Uterus (tissue), 2 donors: ENCODE measurements at regions not wholly inside any gene's neighbourhood (a gene's known extent, or its start where the extent isn't known, plus 50 kb on each side); places are given as distances from the start of the nearest gene placed in this dataset.

Experiments used
- POLR2A ChIP-seq, 2 donors: fragments of 450-650 bp; IDR thresholded peaks; one replicate each; pipeline ENCODE4 v1.6.1; 2016; ENCODE audit warnings: antibody characterized with exemption in 2 of 2, mild to moderate bottlenecking in 1 of 2, moderate library complexity in 1 of 2
- TF ChIP-seq, protein P1 (sequence below), 4 experiments: fragments of 200-600 bp in 2 of 4; fragments of 450-650 bp in 2 of 4; sonication (generic) in 2 of 4; IDR thresholded peaks; one replicate each; pipeline ENCODE4 v1.5.1; 2016 to 2019; ENCODE audit warnings: antibody characterized with exemption in 4 of 4, mild to moderate bottlenecking in 2 of 4, moderate library complexity in 1 of 4

GRCh38 chr6:100260584-100260983 is 204.1 kb downstream of the SIM1 start:
- TF ChIP-seq, protein P1, sequence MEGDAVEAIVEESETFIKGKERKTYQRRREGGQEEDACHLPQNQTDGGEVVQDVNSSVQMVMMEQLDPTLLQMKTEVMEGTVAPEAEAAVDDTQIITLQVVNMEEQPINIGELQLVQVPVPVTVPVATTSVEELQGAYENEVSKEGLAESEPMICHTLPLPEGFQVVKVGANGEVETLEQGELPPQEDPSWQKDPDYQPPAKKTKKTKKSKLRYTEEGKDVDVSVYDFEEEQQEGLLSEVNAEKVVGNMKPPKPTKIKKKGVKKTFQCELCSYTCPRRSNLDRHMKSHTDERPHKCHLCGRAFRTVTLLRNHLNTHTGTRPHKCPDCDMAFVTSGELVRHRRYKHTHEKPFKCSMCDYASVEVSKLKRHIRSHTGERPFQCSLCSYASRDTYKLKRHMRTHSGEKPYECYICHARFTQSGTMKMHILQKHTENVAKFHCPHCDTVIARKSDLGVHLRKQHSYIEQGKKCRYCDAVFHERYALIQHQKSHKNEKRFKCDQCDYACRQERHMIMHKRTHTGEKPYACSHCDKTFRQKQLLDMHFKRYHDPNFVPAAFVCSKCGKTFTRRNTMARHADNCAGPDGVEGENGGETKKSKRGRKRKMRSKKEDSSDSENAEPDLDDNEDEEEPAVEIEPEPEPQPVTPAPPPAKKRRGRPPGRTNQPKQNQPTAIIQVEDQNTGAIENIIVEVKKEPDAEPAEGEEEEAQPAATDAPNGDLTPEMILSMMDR (IDR thresholded peaks at IDR 0.05), result no peak
- TF ChIP-seq POLR2A (IDR thresholded peaks at IDR 0.05), result no peak
